HCT116 (cell line): ENCODE measurements at regions not wholly inside any gene's neighbourhood (a gene's known extent, or its start where the extent isn't known, plus 50 kb on each side); places are given as distances from the start of the nearest gene placed in this dataset.

Source experiments
- ATAC-seq: fragments of 200-7000 bp; cut with Tn5 transposase; 2 replicates; pipeline ENCODE4 v1.9.1; 2020; ENCODE audit warnings: mild to moderate bottlenecking, moderate library complexity
- BruUV-seq: library from RNA; stranded (reverse); fragments of 400-500 nt; replicated peaks from 2 replicates; lab custom pipeline; 2021; lab: Mats Ljungman, UMichigan
- CTCF ChIA-PET: fragments of 300-600 bp; sonication (Branson Sonifier 250); formaldehyde crosslinking; loops from one replicate; lab custom pipeline; 2021; ENCODE audit warnings: antibody characterized with exemption; lab: Charles Lee
- POLR2A ChIA-PET: fragments of 300-600, 350-600 bp; sonication (Branson Sonifier 250); formaldehyde crosslinking; loops from one replicate; lab custom pipeline; 2021; ENCODE audit warnings: antibody characterized with exemption; lab: Charles Lee
- RAD21 ChIA-PET, 2 experiments: fragments of 300-600 bp; sonication (Branson Sonifier 250); formaldehyde crosslinking; loops; one replicate each; lab custom pipeline; 2023; ENCODE audit warnings: low total read pairs in 2 of 2; ENCODE audit not compliant: uncharacterized antibody in 2 of 2, unreplicated experiment in 2 of 2, low non-redundant PET in 1 of 2; lab: Charles Lee
- DNase-seq: peaks from one replicate; pipeline ENCODE4 v3.0.0-alpha.2; 2010; ENCODE audit warnings: low read depth, low spot score
- H2AFZ ChIP-seq: fragments of 200-600 bp; shearing (Covaris generic), sonication (generic); 2 replicates; pipeline ENCODE4 v1.6.1; 2017; ENCODE audit warnings: low read depth, mixed run types, mixed read lengths, antibody characterized with exemption, low read length; ENCODE audit not compliant: poor library complexity, severe bottlenecking
- H3K27ac ChIP-seq: 2 replicates; pipeline ENCODE4 v1.5.1; 2012; ENCODE audit warnings: low read depth, low read length
- H3K27me3 ChIP-seq: fragments of 200-600 bp; sonication (generic); 2 replicates; pipeline ENCODE4 v1.6.1; 2016; ENCODE audit warnings: mixed run types, low read length, mixed read lengths; ENCODE audit not compliant: insufficient read depth
- H3K36me3 ChIP-seq, 2 experiments: fragments of 200-500 bp in 1 of 2; fragments of 200-600 bp in 1 of 2; sonication (Bioruptor generic) in 1 of 2; sonication (generic) in 1 of 2; 2 replicates each; pipeline versions ENCODE4 v1.5.1 to v1.6.1; 2014 to 2016; ENCODE audit warnings: low read length in 2 of 2, inconsistent platforms in 1 of 2, mixed read lengths in 1 of 2, mixed run types in 1 of 2; ENCODE audit not compliant: insufficient read depth in 2 of 2, control insufficient read depth in 1 of 2
- H3K4me1 ChIP-seq, 2 experiments: fragments of 200-600 bp in 1 of 2; sonication (generic) in 1 of 2; 2 replicates each; pipeline versions ENCODE4 v1.5.1 to v1.6.1; 2012 to 2017; ENCODE audit warnings: low read length in 2 of 2, inconsistent platforms in 1 of 2, mild to moderate bottlenecking in 1 of 2, mixed read lengths in 1 of 2, mixed run types in 1 of 2, moderate library complexity in 1 of 2; ENCODE audit not compliant: insufficient read depth in 2 of 2, control insufficient read depth in 1 of 2
- H3K4me2 ChIP-seq: fragments of 200-600 bp; sonication (generic); 2 replicates; pipeline ENCODE4 v1.6.1; 2017; ENCODE audit warnings: mixed run types, low read length, mixed read lengths
- H3K4me3 ChIP-seq, 2 experiments: fragments of 200-600 bp in 1 of 2; sonication (generic) in 1 of 2; replicated peaks in 1 of 2; 2 replicates each; pipeline ENCODE4 v1.5.1; 2011 to 2016; ENCODE audit warnings: low read length in 2 of 2, control low read depth in 1 of 2, low read depth in 1 of 2, mild to moderate bottlenecking in 1 of 2, mixed read lengths in 1 of 2, mixed run types in 1 of 2
- H3K79me2 ChIP-seq: fragments of 200-600 bp; sonication (generic); 2 replicates; pipeline ENCODE4 v1.6.1; 2017; ENCODE audit warnings: mild to moderate bottlenecking, mixed run types, low read length, moderate library complexity, mixed read lengths; ENCODE audit not compliant: insufficient read depth
- H3K9ac ChIP-seq: fragments of 200-600 bp; sonication (generic); 2 replicates; pipeline ENCODE4 v1.6.1; 2016; ENCODE audit warnings: low read length, mixed read lengths
- H3K9me2 ChIP-seq: fragments of 200-600 bp; sonication (generic), shearing (Covaris generic); 2 replicates; pipeline ENCODE4 v1.6.1; 2017; ENCODE audit warnings: mixed run types, mild to moderate bottlenecking, moderate library complexity; ENCODE audit not compliant: insufficient read depth
- H3K9me3 ChIP-seq, 2 experiments: fragments of 200-500 bp in 1 of 2; fragments of 200-600 bp in 1 of 2; sonication (Bioruptor generic) in 1 of 2; sonication (generic) in 1 of 2; 2 replicates each; pipeline ENCODE4 v1.6.1; 2014 to 2017; ENCODE audit warnings: low read length in 2 of 2, mixed read lengths in 2 of 2, inconsistent platforms in 1 of 2, low read depth in 1 of 2, mild to moderate bottlenecking in 1 of 2, mixed run types in 1 of 2, moderate library complexity in 1 of 2; ENCODE audit not compliant: control insufficient read depth in 1 of 2, insufficient read depth in 1 of 2
- H4K20me1 ChIP-seq: fragments of 200-600 bp; sonication (generic), shearing (Covaris generic); 2 replicates; pipeline ENCODE4 v1.6.1; 2017; ENCODE audit warnings: mixed run types, mild to moderate bottlenecking, moderate library complexity; ENCODE audit not compliant: insufficient read depth
- CBX3 ChIP-seq: IDR thresholded peaks from 2 replicates; pipeline ENCODE4 v1.6.1; 2012; ENCODE audit warnings: low read depth
- CEBPB ChIP-seq: IDR thresholded peaks from 2 replicates; pipeline ENCODE4 v1.6.1; 2012; ENCODE audit warnings: low read depth
- EZH2 ChIP-seq: fragments of 200-600 bp; sonication (generic); IDR thresholded peaks from 2 replicates; pipeline ENCODE4 v1.6.1; 2017; ENCODE audit warnings: antibody characterized with exemption, mixed run types
- SP1 ChIP-seq: IDR thresholded peaks from 2 replicates; pipeline ENCODE4 v1.6.1; 2012; ENCODE audit warnings: low read depth
- TCF7L2 ChIP-seq: IDR thresholded peaks from 2 replicates; pipeline ENCODE4 v1.7.0; 2011; ENCODE audit warnings: borderline replicate concordance, inconsistent platforms; ENCODE audit not compliant: insufficient read depth, insufficient read length; ENCODE audit errors: extremely low read depth
- intact Hi-C: fragments of 100-400 bp; cut with micrococcal nuclease; formaldehyde crosslinking; loops from 2 replicates; pipeline ENCODE4 v1.10.0; 2022
- TF ChIP-seq, protein P1 (sequence below), 3 experiments: fragments of 200-600 bp in 1 of 3; sonication (generic) in 1 of 3; IDR thresholded peaks in 2 of 3; conservative IDR thresholded peaks in 1 of 3; 2 replicates each; pipeline ENCODE4 v1.5.1; 2012 to 2017; ENCODE audit warnings: low read depth in 2 of 3, low read length in 2 of 3, antibody characterized with exemption in 1 of 3, borderline replicate concordance in 1 of 3, control low read depth in 1 of 3, mild to moderate bottlenecking in 1 of 3, mixed read lengths in 1 of 3, mixed run types in 1 of 3, moderate library complexity in 1 of 3; ENCODE audit not compliant: insufficient read depth in 1 of 3
- TF ChIP-seq, protein P2 (sequence below): IDR thresholded peaks from 2 replicates; pipeline ENCODE4 v1.6.1; 2011; ENCODE audit warnings: mild to moderate bottlenecking, low read length, moderate library complexity; ENCODE audit not compliant: insufficient replicate concordance; ENCODE audit errors: extremely low read depth
- TF ChIP-seq, protein P3 (sequence below): IDR thresholded peaks from 2 replicates; pipeline ENCODE4 v1.6.1; 2012; ENCODE audit warnings: low read depth
- TF ChIP-seq, protein P4 (sequence below): IDR thresholded peaks from 2 replicates; pipeline ENCODE4 v1.6.1; 2012

DNA sequence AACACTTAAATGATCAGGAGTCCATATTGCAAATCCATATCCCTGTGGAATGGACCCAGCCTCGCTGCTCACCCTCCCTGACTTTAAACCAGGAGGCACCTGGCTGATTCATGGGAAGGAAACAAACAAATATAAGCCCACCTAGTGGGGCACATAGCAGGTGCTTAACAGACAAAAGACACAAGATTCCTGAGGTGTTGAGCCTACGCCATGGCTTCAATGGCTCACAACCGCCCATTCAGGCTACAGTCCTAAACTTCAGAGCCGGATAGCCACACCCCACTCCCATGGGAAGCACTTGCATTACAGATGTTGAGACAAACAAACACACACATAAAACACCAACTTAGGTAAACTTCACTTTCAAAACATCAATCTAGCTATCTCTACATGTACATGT is 359.9 kb downstream of the ICE1 start:
- H3K9ac ChIP-seq: no peak overlapping the region
- DNase-seq (no peak), ATAC-seq (no peak)
- no peaks in the 10 kb centered on the region for H3K36me3 ChIP-seq
- BruUV-seq: no TSS peak
- RAD21 ChIA-PET: no interaction called here
- TF ChIP-seq EZH2 (no peak), SP1 (no peak), CEBPB (no peak), TCF7L2 (no peak)
- TF ChIP-seq, protein P1, sequence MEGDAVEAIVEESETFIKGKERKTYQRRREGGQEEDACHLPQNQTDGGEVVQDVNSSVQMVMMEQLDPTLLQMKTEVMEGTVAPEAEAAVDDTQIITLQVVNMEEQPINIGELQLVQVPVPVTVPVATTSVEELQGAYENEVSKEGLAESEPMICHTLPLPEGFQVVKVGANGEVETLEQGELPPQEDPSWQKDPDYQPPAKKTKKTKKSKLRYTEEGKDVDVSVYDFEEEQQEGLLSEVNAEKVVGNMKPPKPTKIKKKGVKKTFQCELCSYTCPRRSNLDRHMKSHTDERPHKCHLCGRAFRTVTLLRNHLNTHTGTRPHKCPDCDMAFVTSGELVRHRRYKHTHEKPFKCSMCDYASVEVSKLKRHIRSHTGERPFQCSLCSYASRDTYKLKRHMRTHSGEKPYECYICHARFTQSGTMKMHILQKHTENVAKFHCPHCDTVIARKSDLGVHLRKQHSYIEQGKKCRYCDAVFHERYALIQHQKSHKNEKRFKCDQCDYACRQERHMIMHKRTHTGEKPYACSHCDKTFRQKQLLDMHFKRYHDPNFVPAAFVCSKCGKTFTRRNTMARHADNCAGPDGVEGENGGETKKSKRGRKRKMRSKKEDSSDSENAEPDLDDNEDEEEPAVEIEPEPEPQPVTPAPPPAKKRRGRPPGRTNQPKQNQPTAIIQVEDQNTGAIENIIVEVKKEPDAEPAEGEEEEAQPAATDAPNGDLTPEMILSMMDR (IDR thresholded peaks at IDR 0.05 in 2 of 3, conservative IDR thresholded peaks at IDR 0.05 in 1 of 3; ENCODE audit: borderline replicate concordance in 1 of 3, insufficient read depth in 1 of 3, low read depth in 2 of 3, low read length in 2 of 3): no peak
- no peaks in the 10 kb centered on the region for H3K4me1 ChIP-seq
- H3K79me2 ChIP-seq: no peaks in the 10 kb centered on the region
- H3K4me2 ChIP-seq: no peak overlapping the region
- H2AFZ ChIP-seq: no peak overlapping the region
- H3K9me3 ChIP-seq: no peaks in the 10 kb centered on the region
- H3K27me3 ChIP-seq: no peaks in the 10 kb centered on the region
- H4K20me1 ChIP-seq: no peaks in the 10 kb centered on the region
- no peaks in the 10 kb centered on the region for H3K9me2 ChIP-seq
- intact Hi-C loops: no loop called here
- H3K4me3 ChIP-seq: no peak overlapping the region
- H3K27ac ChIP-seq: no peak overlapping the region
- POLR2A ChIA-PET: no interaction called here
- CTCF ChIA-PET: no interaction called here

DNA sequence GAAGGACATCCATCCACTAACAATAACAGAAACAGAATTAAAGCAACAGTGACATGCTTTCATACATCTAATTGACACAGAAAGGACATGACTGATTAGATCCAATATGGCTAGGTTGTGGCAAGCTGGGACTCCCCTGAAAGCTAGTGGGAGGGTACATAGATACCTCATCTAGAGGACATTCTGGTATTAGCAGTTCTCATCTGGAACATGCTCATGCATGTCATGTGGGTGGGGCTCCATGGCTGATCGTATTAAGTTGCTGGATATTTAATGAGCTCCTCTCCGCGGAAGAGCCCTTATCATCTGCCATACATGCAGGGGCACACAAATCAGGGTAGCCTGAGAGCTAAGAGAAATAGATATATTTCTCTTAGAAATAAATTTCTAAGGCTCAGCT is 358.9 kb downstream of the ICE1 start:
- H3K36me3 ChIP-seq: no peaks in the 10 kb centered on the region
- ChIA-PET RAD21 (no interaction called here), CTCF (no interaction called here), POLR2A (no interaction called here)
- no peaks in the 10 kb centered on the region for H3K79me2 ChIP-seq
- H3K9me3 ChIP-seq: no peaks in the 10 kb centered on the region
- no peak overlapping the region for H3K4me2 ChIP-seq
- DNase-seq (no peak), ATAC-seq (no peak)
- H3K4me3 ChIP-seq: no peak overlapping the region
- no peaks in the 10 kb centered on the region for H3K4me1 ChIP-seq
- H3K27me3 ChIP-seq: no peaks in the 10 kb centered on the region
- intact Hi-C loops: no loop called here
- no peak overlapping the region for H3K9ac ChIP-seq
- H3K9me2 ChIP-seq: no peaks in the 10 kb centered on the region
- H3K27ac ChIP-seq: no peak overlapping the region
- H2AFZ ChIP-seq: no peak overlapping the region
- no peaks in the 10 kb centered on the region for H4K20me1 ChIP-seq
- no TSS peak for BruUV-seq
- no peak for TF ChIP-seq CBX3
- TF ChIP-seq, protein P1 (IDR thresholded peaks at IDR 0.05 in 2 of 3, conservative IDR thresholded peaks at IDR 0.05 in 1 of 3; ENCODE audit: borderline replicate concordance in 1 of 3, insufficient read depth in 1 of 3, low read depth in 2 of 3, low read length in 2 of 3): no peak
- TF ChIP-seq, protein P2, sequence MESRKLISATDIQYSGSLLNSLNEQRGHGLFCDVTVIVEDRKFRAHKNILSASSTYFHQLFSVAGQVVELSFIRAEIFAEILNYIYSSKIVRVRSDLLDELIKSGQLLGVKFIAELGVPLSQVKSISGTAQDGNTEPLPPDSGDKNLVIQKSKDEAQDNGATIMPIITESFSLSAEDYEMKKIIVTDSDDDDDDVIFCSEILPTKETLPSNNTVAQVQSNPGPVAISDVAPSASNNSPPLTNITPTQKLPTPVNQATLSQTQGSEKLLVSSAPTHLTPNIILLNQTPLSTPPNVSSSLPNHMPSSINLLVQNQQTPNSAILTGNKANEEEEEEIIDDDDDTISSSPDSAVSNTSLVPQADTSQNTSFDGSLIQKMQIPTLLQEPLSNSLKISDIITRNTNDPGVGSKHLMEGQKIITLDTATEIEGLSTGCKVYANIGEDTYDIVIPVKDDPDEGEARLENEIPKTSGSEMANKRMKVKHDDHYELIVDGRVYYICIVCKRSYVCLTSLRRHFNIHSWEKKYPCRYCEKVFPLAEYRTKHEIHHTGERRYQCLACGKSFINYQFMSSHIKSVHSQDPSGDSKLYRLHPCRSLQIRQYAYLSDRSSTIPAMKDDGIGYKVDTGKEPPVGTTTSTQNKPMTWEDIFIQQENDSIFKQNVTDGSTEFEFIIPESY: no peak
- TF ChIP-seq, protein P3, sequence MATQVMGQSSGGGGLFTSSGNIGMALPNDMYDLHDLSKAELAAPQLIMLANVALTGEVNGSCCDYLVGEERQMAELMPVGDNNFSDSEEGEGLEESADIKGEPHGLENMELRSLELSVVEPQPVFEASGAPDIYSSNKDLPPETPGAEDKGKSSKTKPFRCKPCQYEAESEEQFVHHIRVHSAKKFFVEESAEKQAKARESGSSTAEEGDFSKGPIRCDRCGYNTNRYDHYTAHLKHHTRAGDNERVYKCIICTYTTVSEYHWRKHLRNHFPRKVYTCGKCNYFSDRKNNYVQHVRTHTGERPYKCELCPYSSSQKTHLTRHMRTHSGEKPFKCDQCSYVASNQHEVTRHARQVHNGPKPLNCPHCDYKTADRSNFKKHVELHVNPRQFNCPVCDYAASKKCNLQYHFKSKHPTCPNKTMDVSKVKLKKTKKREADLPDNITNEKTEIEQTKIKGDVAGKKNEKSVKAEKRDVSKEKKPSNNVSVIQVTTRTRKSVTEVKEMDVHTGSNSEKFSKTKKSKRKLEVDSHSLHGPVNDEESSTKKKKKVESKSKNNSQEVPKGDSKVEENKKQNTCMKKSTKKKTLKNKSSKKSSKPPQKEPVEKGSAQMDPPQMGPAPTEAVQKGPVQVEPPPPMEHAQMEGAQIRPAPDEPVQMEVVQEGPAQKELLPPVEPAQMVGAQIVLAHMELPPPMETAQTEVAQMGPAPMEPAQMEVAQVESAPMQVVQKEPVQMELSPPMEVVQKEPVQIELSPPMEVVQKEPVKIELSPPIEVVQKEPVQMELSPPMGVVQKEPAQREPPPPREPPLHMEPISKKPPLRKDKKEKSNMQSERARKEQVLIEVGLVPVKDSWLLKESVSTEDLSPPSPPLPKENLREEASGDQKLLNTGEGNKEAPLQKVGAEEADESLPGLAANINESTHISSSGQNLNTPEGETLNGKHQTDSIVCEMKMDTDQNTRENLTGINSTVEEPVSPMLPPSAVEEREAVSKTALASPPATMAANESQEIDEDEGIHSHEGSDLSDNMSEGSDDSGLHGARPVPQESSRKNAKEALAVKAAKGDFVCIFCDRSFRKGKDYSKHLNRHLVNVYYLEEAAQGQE: no peak
- TF ChIP-seq, protein P4, sequence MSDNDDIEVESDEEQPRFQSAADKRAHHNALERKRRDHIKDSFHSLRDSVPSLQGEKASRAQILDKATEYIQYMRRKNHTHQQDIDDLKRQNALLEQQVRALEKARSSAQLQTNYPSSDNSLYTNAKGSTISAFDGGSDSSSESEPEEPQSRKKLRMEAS: no peak
